H1 (cell line): ENCODE measurements at regions not wholly inside any gene's neighbourhood (a gene's known extent, or its start where the extent isn't known, plus 50 kb on each side); places are given as distances from the start of the nearest gene placed in this dataset.

ENCODE experiments used
- CTCF ChIP-seq, 3 experiments: IDR thresholded peaks; 1 replicate in 2 of 3; 2 replicates in 1 of 3; pipeline versions ENCODE4 v1.5.1 to v1.6.1; 2011; ENCODE audit warnings: low read length in 3 of 3, mild to moderate bottlenecking in 3 of 3, inconsistent platforms in 2 of 3, low read depth in 1 of 3, moderate library complexity in 1 of 3; ENCODE audit not compliant: insufficient read depth in 1 of 3; ENCODE audit errors: control extremely low read depth in 1 of 3
- EP300 ChIP-seq, 2 experiments: IDR thresholded peaks; 1 replicate in 1 of 2; 2 replicates in 1 of 2; pipeline ENCODE4 v1.6.1; 2011 to 2012; ENCODE audit warnings: low read depth in 2 of 2, low read length in 2 of 2, mild to moderate bottlenecking in 2 of 2, borderline replicate concordance in 1 of 2, inconsistent platforms in 1 of 2, moderate library complexity in 1 of 2
- EZH2 ChIP-seq: fragments of 200-600 bp; sonication (generic); IDR thresholded peaks from 2 replicates; pipeline ENCODE4 v1.7.1; 2012; ENCODE audit warnings: low read depth, mild to moderate bottlenecking, moderate library complexity, low read length, inconsistent platforms; ENCODE audit not compliant: severe bottlenecking
- KDM5A ChIP-seq: fragments of 200-600 bp; IDR thresholded peaks from 2 replicates; pipeline ENCODE4 v1.7.1; 2012; ENCODE audit warnings: mild to moderate bottlenecking, low read length, inconsistent platforms, mixed read lengths
- RFX5 ChIP-seq: IDR thresholded peaks from 2 replicates; pipeline ENCODE4 v1.6.1; 2011; ENCODE audit warnings: low read depth, low read length, improper control_type of control experiment, borderline replicate concordance
- SIRT6 ChIP-seq: IDR thresholded peaks from one replicate; pipeline ENCODE4 v1.7.1; 2012; ENCODE audit warnings: low read length, inconsistent platforms

GRCh38 chr20:24132246-24132645 is 143.7 kb upstream of the GGTLC1 start:
- TF ChIP-seq EZH2, result no peak
- TF ChIP-seq SIRT6, result no peak
- no peak for TF ChIP-seq KDM5A
- no peak for TF ChIP-seq CTCF (IDR thresholded peaks at IDR 0.05; ENCODE audit: control extremely low read depth in 1 of 3, insufficient read depth in 1 of 3, low read depth in 1 of 3, low read length in 3 of 3)
- TF ChIP-seq RFX5, result no peak
- no peak for TF ChIP-seq EP300 (IDR thresholded peaks at IDR 0.05; ENCODE audit: borderline replicate concordance in 1 of 2, low read depth in 2 of 2, low read length in 2 of 2)
